HG02759 (cell line): ENCODE measurements at regions not wholly inside any gene's neighbourhood (a gene's known extent, or its start where the extent isn't known, plus 50 kb on each side); places are given as distances from the start of the nearest gene placed in this dataset.
"Not testable (repeated sequence)": the region's sequence is repeated elsewhere in the genome, so short reads cannot be mapped to it uniquely, and the experiment has no call there.

Experiments used
- ATAC-seq: cut with Tn5 transposase; IDR thresholded peaks from one replicate; pipeline ENCODE4 v1.9.1; 2021; ENCODE audit warnings: mild to moderate bottlenecking, moderate library complexity; ENCODE audit not compliant: unreplicated experiment

- not testable (repeated sequence) for ATAC-seq
Measured at GRCh38 chr4:108409691-108410090, 210.7 kb upstream of the RPL34 start.

- ATAC-seq = no peak
Measured at GRCh38 chr4:108405586-108405985, 214.8 kb upstream of the RPL34 start.

- ATAC-seq = no peak
Measured at GRCh38 chr4:108400309-108400708, 220.1 kb upstream of the RPL34 start.

- no peak for ATAC-seq
Measured at GRCh38 chr4:108399610-108400265, 220.6 kb upstream of the RPL34 start.

GRCh38 chr4:108398836-108399235 lies 221.5 kb upstream of the RPL34 start:
- no peak for ATAC-seq

GRCh38 chr4:108398316-108398715 lies 222.1 kb upstream of the RPL34 start:
- ATAC-seq = no peak

- no peak for ATAC-seq
Measured at GRCh38 chr4:108397850-108398249, 222.5 kb upstream of the RPL34 start.

GRCh38 chr4:108396900-108397497 lies 223.4 kb upstream of the RPL34 start:
- no peak for ATAC-seq

GRCh38 chr4:108395786-108396185 lies 224.6 kb upstream of the RPL34 start:
- no peak for ATAC-seq

- ATAC-seq = no peak
Measured at GRCh38 chr4:108393890-108394472, 225.2 kb upstream of the LEF1 start.

GRCh38 chr4:108391701-108392455 lies 223.1 kb upstream of the LEF1 start:
- no peak for ATAC-seq

- ATAC-seq = no peak
Measured at GRCh38 chr4:108385076-108385475, 216.3 kb upstream of the LEF1 start.

GRCh38 chr4:108384544-108384943 lies 215.8 kb upstream of the LEF1 start:
- ATAC-seq = no peak

GRCh38 chr4:108383157-108383556 lies 214.4 kb upstream of the LEF1 start:
- no peak for ATAC-seq

GRCh38 chr4:108382751-108383150 lies 214.0 kb upstream of the LEF1 start:
- no peak for ATAC-seq

GRCh38 chr4:108378164-108378563 lies 209.4 kb upstream of the LEF1 start:
- ATAC-seq = no peak

- no peak for ATAC-seq
Measured at GRCh38 chr4:108377021-108377420, 208.3 kb upstream of the LEF1 start.

GRCh38 chr4:108375434-108375833 lies 206.7 kb upstream of the LEF1 start:
- no peak for ATAC-seq

- no peak for ATAC-seq
Measured at GRCh38 chr4:108372681-108373080, 203.9 kb upstream of the LEF1 start.

- ATAC-seq = no peak
Measured at GRCh38 chr4:108371282-108371681, 202.6 kb upstream of the LEF1 start.

- ATAC-seq = no peak
Measured at GRCh38 chr4:108370291-108371141, 201.8 kb upstream of the LEF1 start.
